ENCODE measurements at regions not wholly inside any gene's neighbourhood (a gene's known extent, or its start where the extent isn't known, plus 50 kb on each side); places are given as distances from the start of the nearest gene placed in this dataset.

DNA sequence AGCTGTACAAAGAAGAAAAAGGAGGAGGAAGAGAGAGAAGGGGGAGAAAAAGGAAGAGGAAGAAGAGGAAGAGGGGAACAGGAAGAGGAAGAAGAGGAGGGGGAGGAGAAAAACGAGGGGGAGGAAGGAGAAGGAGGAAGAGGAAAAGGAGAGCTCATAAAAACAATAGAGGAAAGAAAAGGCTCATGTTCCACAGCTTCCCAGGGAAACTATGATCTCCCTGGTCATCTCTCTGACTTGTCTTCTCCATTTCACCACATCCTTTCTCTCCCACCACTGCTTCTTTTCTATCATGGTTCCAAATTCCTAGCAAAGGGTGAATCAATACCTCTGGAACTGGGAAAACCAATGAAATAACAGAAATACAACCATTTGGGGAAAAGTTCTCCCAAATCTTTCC is 254.1 kb upstream of the ERCC4 start:
- intact Hi-C loops (cut with DNase I; ENCODE audit: low total_unique reads): no loop called here
- H3K36me3 ChIP-seq: no peaks in the 10 kb centered on the region
- no peaks in the 10 kb centered on the region for H3K4me1 ChIP-seq
- H3K27me3 ChIP-seq: no peaks in the 10 kb centered on the region
- TF ChIP-seq POLR2A (IDR thresholded peaks at IDR 0.05) (no peak), POLR2AphosphoS5 (IDR thresholded peaks at IDR 0.05) (no peak)
- TF ChIP-seq, protein P1, sequence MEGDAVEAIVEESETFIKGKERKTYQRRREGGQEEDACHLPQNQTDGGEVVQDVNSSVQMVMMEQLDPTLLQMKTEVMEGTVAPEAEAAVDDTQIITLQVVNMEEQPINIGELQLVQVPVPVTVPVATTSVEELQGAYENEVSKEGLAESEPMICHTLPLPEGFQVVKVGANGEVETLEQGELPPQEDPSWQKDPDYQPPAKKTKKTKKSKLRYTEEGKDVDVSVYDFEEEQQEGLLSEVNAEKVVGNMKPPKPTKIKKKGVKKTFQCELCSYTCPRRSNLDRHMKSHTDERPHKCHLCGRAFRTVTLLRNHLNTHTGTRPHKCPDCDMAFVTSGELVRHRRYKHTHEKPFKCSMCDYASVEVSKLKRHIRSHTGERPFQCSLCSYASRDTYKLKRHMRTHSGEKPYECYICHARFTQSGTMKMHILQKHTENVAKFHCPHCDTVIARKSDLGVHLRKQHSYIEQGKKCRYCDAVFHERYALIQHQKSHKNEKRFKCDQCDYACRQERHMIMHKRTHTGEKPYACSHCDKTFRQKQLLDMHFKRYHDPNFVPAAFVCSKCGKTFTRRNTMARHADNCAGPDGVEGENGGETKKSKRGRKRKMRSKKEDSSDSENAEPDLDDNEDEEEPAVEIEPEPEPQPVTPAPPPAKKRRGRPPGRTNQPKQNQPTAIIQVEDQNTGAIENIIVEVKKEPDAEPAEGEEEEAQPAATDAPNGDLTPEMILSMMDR (IDR thresholded peaks at IDR 0.05): no peak
- no peak overlapping the region for H3K27ac ChIP-seq
- no peak overlapping the region for H3K4me3 ChIP-seq
- H3K9me3 ChIP-seq: peaks cover 0 to 5% of the 10 kb centered on the region in 2 donors
- DNase-seq (ENCODE audit: low spot score in 2 of 2): no peak

DNA sequence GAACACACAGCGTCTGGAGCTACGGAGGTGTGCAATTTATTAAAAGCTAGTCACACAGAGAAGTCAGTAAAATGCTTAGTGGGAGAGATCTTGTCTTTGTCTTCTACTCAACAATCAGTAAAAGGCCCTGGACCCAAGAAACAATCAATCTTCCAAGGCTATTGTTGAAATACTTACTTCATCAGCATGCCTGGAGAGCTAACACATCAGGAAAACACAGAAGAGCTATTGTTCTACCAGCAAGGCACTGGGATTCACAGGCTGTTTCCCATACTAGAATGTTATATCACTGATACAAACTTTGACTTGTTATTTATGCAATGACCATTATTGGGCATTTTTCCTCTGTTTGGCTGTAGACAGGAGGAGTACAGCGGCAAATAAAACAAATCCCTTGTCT is 247.8 kb upstream of the ERCC4 start:
- TF ChIP-seq POLR2A (IDR thresholded peaks at IDR 0.05) (no peak), POLR2AphosphoS5 (IDR thresholded peaks at IDR 0.05) (no peak)
- TF ChIP-seq, protein P1 (IDR thresholded peaks at IDR 0.05): no peak

DNA sequence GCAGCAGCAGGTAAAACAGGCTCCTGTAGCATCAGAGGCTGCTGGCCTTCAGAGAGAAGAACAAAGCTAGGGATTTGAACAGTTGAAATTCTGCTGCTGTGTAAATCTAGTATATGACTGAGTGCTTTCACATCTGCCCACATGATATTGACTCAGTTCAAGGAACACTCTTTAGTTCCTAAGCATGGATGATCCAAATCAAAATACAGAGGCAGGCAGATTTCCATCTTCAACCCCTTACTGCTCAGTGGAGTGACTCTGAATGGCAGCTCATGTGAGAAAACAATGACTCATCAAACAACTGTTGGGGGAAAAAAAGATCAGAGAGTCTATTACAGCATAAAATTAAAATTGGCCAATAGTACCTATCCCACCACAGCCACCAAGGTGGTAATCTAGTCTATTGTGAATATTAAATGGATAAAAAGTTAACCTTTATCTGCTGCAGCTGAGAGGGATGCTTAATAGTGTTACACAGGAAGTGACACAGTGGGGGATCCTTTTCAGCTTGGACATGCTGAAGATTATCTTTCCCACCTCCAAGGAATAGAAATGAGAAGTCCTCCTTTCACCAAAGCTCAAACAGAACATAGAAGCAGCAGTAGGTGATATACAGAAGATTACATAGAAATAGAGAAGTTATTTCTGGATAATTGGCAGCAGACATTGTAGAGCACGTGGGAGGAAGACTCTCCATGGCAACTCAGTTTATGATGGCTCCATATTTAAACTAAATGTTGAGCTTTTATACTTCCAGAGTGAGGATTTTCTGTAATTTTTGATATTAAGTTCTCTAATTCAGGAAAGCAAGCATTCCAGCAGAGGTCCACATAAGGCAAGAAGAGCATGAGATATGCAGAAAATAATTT is 239.7 kb upstream of the ERCC4 start:
- no peak for DNase-seq (ENCODE audit: low spot score in 2 of 2)
- intact Hi-C loops (cut with DNase I; ENCODE audit: low total_unique reads): no loop called here
- no peak overlapping the region for H3K27ac ChIP-seq
- H3K4me3 ChIP-seq: no peak overlapping the region
- peaks cover 0 to 5% of the 10 kb centered on the region in 2 donors for H3K27me3 ChIP-seq
- no peak for TF ChIP-seq POLR2A (IDR thresholded peaks at IDR 0.05)
- TF ChIP-seq, protein P1 (IDR thresholded peaks at IDR 0.05): no peak
- TF ChIP-seq POLR2AphosphoS5 (IDR thresholded peaks at IDR 0.05): no peak
- no peaks in the 10 kb centered on the region for H3K4me1 ChIP-seq
- no peaks in the 10 kb centered on the region for H3K36me3 ChIP-seq
- H3K9me3 ChIP-seq: no peaks in the 10 kb centered on the region

More for the DNA sequence above, 247.8 kb upstream of the ERCC4 start:
- Histone ChIP-seq H3K36me3 (no peaks in the 10 kb centered on the region), H3K4me1 (no peaks in the 10 kb centered on the region), H3K27me3 (no peaks in the 10 kb centered on the region), H3K9me3 (peaks cover 0 to 9% of the 10 kb centered on the region in 2 donors), H3K27ac (no peak overlapping the region), H3K4me3 (no peak overlapping the region)
- DNase-seq (ENCODE audit: low spot score in 2 of 2): no peak
- intact Hi-C loops (cut with DNase I; ENCODE audit: low total_unique reads): no loop called here

DNA sequence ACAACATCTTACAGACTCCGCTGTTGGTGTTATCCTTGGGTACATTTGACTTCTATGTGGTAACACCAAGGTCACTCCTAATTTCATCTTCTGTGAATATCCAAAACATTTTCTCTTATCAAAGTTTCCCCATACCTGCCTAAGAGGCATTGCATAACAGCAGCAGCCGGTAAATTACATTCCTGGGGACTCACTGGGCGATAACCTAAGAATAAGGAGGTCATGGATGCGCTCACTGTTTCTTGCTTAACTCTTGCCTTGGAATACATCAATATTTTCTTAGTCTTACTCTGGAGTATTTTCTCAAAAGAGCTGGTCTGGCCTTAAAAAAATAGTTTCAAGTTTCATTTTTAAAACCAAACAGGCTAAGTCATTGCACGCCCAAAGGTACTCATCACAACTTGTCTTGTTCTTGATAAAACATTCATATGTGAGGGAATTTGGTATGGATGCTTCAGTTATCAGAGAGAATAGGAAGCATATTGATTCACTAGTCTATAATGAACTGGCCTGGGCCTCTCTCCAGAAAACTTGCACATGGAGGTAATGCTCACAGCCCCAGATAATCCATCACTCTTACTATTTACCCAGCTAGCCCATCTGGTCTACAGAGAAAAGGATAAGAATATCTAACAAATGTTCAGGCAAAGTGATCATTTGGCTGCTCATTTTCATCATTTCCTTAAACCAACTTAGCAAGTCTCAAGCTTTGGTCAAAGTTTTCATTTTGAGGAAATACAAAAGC is 235.0 kb upstream of the ERCC4 start:
- no peaks in the 10 kb centered on the region for H3K4me1 ChIP-seq
- no peaks in the 10 kb centered on the region for H3K36me3 ChIP-seq
- TF ChIP-seq, protein P1 (IDR thresholded peaks at IDR 0.05): no peak
- no peak for TF ChIP-seq POLR2A (IDR thresholded peaks at IDR 0.05)
- TF ChIP-seq POLR2AphosphoS5 (IDR thresholded peaks at IDR 0.05): no peak
- DNase-seq (ENCODE audit: low spot score in 2 of 2): no peak
- intact Hi-C loops (cut with DNase I; ENCODE audit: low total_unique reads): no loop called here
- no peaks in the 10 kb centered on the region for H3K9me3 ChIP-seq
- H3K27me3 ChIP-seq: peaks cover 0 to 11% of the 10 kb centered on the region in 2 donors
- no peak overlapping the region for H3K4me3 ChIP-seq
- no peak overlapping the region for H3K27ac ChIP-seq

DNA sequence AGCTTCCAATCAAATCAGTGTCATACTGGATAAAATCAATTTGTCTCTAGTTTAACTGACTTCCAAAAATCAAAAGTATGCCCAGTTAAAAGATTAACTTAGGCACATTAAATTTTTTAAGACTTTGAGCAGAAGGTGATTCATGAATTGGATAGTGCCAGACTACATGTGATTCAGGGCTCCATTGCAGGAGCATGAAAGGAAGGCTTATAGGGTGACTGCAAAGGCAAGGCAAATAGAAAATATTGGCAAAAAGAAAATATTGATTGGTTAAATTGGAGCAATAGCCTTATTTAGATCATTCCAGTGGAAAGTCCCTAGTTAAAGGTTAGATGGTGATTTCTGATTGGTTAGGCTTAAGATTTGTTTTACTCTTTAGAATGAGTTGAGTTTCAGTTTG is 223.9 kb upstream of the ERCC4 start:
- no peak overlapping the region for H3K4me3 ChIP-seq
- peaks cover 0 to 41% of the 10 kb centered on the region in 2 donors for H3K9me3 ChIP-seq
- intact Hi-C loops (cut with DNase I; ENCODE audit: low total_unique reads): no loop called here
- TF ChIP-seq, protein P1 (IDR thresholded peaks at IDR 0.05): no peak
- no peak for TF ChIP-seq POLR2AphosphoS5 (IDR thresholded peaks at IDR 0.05)
- no peak for TF ChIP-seq POLR2A (IDR thresholded peaks at IDR 0.05)
- DNase-seq (ENCODE audit: low spot score in 2 of 2): no peak
- H3K4me1 ChIP-seq: no peaks in the 10 kb centered on the region
- H3K36me3 ChIP-seq: no peaks in the 10 kb centered on the region
- no peaks in the 10 kb centered on the region for H3K27me3 ChIP-seq
- H3K27ac ChIP-seq: no peak overlapping the region
